T-cell (primary cell): ENCODE measurements at regions not wholly inside any gene's neighbourhood (a gene's known extent, or its start where the extent isn't known, plus 50 kb on each side); places are given as distances from the start of the nearest gene placed in this dataset.

Experiments used
- ATAC-seq, 4 experiments: fragments of 200-7000 bp in 3 of 4; fragments of 150-1000 bp in 1 of 4; cut with Tn5 transposase; replicated peaks in 1 of 4; 1 replicate in 3 of 4; 2 replicates in 1 of 4; pipeline ENCODE4 v1.10.0; 2021; ENCODE audit warnings: moderate library complexity in 3 of 4, mild to moderate bottlenecking in 2 of 4, moderate number of reproducible peaks in 1 of 4
- CTCF ChIA-PET, 2 donors: fragments of 300-600 bp; sonication (Branson Sonifier 250); formaldehyde crosslinking; loops; one replicate each; lab custom pipeline; 2022; ENCODE audit warnings: antibody characterized with exemption in 2 of 2; lab: Charles Lee
- POLR2A ChIA-PET, 2 donors: fragments of 300-600 bp; sonication (Branson Sonifier 250); formaldehyde crosslinking; loops; one replicate each; lab custom pipeline; 2022; ENCODE audit warnings: antibody characterized with exemption in 2 of 2; lab: Charles Lee
- DNase-seq, 35 experiments: peaks; one replicate each; pipeline versions ENCODE4 v3.0.0 to v3.0.0-alpha.2; 2013 to 2023
- H3K27ac ChIP-seq: one replicate; pipeline ENCODE4 v1.5.1; 2013; ENCODE audit warnings: low read length
- H3K27me3 ChIP-seq, 2 experiments: replicated peaks in 1 of 2; 1 replicate in 1 of 2; 2 replicates in 1 of 2; pipeline versions ENCODE4 v1.6.1 to v1.7.0; 2013; ENCODE audit warnings: low read length in 1 of 2, mixed read lengths in 1 of 2; ENCODE audit not compliant: control insufficient read depth in 2 of 2, insufficient read depth in 2 of 2; ENCODE audit errors: extremely low read depth in 1 of 2
- H3K36me3 ChIP-seq, 2 donors: 1 replicate in 1 of 2; 2 replicates in 1 of 2; pipeline versions ENCODE4 v1.6.1 to v1.7.0; 2013; ENCODE audit warnings: low read length in 1 of 2; ENCODE audit not compliant: control insufficient read depth in 2 of 2, insufficient read depth in 1 of 2; ENCODE audit errors: extremely low read depth in 1 of 2
- H3K4me1 ChIP-seq, 2 experiments: 1 replicate in 1 of 2; 2 replicates in 1 of 2; pipeline versions ENCODE4 v1.6.1 to v1.7.0; 2013; ENCODE audit warnings: low read length in 2 of 2, mixed read lengths in 1 of 2; ENCODE audit not compliant: insufficient read depth in 2 of 2, control insufficient read depth in 1 of 2; ENCODE audit errors: extremely low read depth in 1 of 2
- H3K4me3 ChIP-seq, 2 donors: 1 replicate in 1 of 2; 2 replicates in 1 of 2; pipeline versions ENCODE4 v1.5.1 to v1.7.0; 2013; ENCODE audit warnings: mild to moderate bottlenecking in 2 of 2, low read length in 1 of 2, moderate library complexity in 1 of 2; ENCODE audit not compliant: control insufficient read depth in 1 of 2; ENCODE audit errors: extremely low read depth in 1 of 2
- H3K9me3 ChIP-seq: 2 replicates; pipeline ENCODE4 v1.7.0; 2013
- H3K27ac Mint-ChIP-seq, 2 donors: one replicate each; pipeline ENCODE4 v1.8.0; 2020 to 2021; ENCODE audit warnings: mild to moderate bottlenecking in 2 of 2, mixed read lengths in 2 of 2
- H3K27me3 Mint-ChIP-seq, 2 donors: one replicate each; pipeline ENCODE4 v1.8.0; 2021 to 2022; ENCODE audit warnings: mixed read lengths in 2 of 2
- H3K36me3 Mint-ChIP-seq: one replicate; pipeline ENCODE4 v1.8.0; 2021; ENCODE audit warnings: mixed read lengths
- H3K4me1 Mint-ChIP-seq, 3 donors: one replicate each; pipeline ENCODE4 v1.8.0; 2020 to 2022; ENCODE audit warnings: mixed read lengths in 3 of 3, mild to moderate bottlenecking in 1 of 3
- H3K4me3 Mint-ChIP-seq, 3 donors: one replicate each; pipeline ENCODE4 v1.8.0; 2020 to 2022; ENCODE audit warnings: mild to moderate bottlenecking in 3 of 3, mixed read lengths in 3 of 3, moderate library complexity in 3 of 3
- H3K9me3 Mint-ChIP-seq, 3 donors: one replicate each; pipeline ENCODE4 v1.8.0; 2020 to 2022; ENCODE audit warnings: mixed read lengths in 3 of 3
- WGBS: methylation state at CpG from one replicate; pipeline ENCODE4 v1.1.5; 2013; ENCODE audit warnings: missing lambda C conversion rate; ENCODE audit not compliant: insufficient coverage; 5-methylcytosine and 5-hydroxymethylcytosine counted together

- CTCF ChIA-PET = no interaction called here
- Histone ChIP-seq H3K27me3 (no peaks in the 10 kb centered on the region), H3K4me3 (no peak overlapping the region), H3K36me3 (no peaks in the 10 kb centered on the region), H3K9me3 (no peaks in the 10 kb centered on the region), H3K27ac (no peak overlapping the region), H3K4me1 (no peaks in the 10 kb centered on the region)
- Mint-ChIP-seq H3K4me3 (no peak overlapping the region), H3K9me3 (no peaks in the 10 kb centered on the region), H3K4me1 (peaks cover 20 to 32% (median 22%) of the 10 kb centered on the region in 3 donors), H3K27me3 (no peaks in the 10 kb centered on the region), H3K36me3 (peaks cover 4% of the 10 kb centered on the region), H3K27ac (peak overlapping the region in 1 of 2 donors; percentile 71)
- DNase-seq (no peak), ATAC-seq (no peak)
- WGBS = 14% methylated on average over 1 of the region's 2 CpGs
- POLR2A ChIA-PET = no interaction called here
Measured at GRCh38 chr7:17159500-17160037, 138.9 kb upstream of the AHR start.

- CTCF ChIA-PET = interaction anchor here in 1 of 2 donors (0.6 kb wide), 1 partner anchor 449 kb away, joined by 8 read pairs; no protein-coding TSS in a partner anchor
- ATAC-seq = no peak
- WGBS = 28% methylated on average over 3 of the region's 4 CpGs
Measured at GRCh38 chr7:17166824-17167379, 131.6 kb upstream of the AHR start.

GRCh38 chr7:17168416-17168815, 130.0 kb upstream of the AHR start:
- Histone ChIP-seq H3K27me3 (no peaks in the 10 kb centered on the region), H3K4me1 (peaks cover 0 to 3% of the 10 kb centered on the region in 2 experiments), H3K9me3 (no peaks in the 10 kb centered on the region), H3K27ac (no peak overlapping the region), H3K36me3 (no peaks in the 10 kb centered on the region), H3K4me3 (no peak overlapping the region)
- no peaks in the 10 kb centered on the region for H3K27me3 Mint-ChIP-seq
- ChIA-PET CTCF (no interaction called here), POLR2A (no interaction called here)
- peaks cover 16 to 30% (median 22%) of the 10 kb centered on the region in 3 donors for H3K4me1 Mint-ChIP-seq
- no peak overlapping the region for H3K27ac Mint-ChIP-seq
- no peaks in the 10 kb centered on the region for H3K9me3 Mint-ChIP-seq
- H3K36me3 Mint-ChIP-seq = no peaks in the 10 kb centered on the region
- ATAC-seq = no peak
- no peak for DNase-seq
- WGBS = 57% methylated on average over 1 of the region's 2 CpGs
- no peak overlapping the region for H3K4me3 Mint-ChIP-seq

More at GRCh38 chr7:17166824-17167379, 131.6 kb upstream of the AHR start:
- peaks cover 2% of the 10 kb centered on the region for H3K36me3 Mint-ChIP-seq
- H3K9me3 Mint-ChIP-seq = no peaks in the 10 kb centered on the region
- peaks cover 27 to 43% (median 30%) of the 10 kb centered on the region in 3 donors for H3K4me1 Mint-ChIP-seq
- H3K27ac ChIP-seq = no peak overlapping the region
- no peaks in the 10 kb centered on the region for H3K9me3 ChIP-seq
- H3K36me3 ChIP-seq = no peaks in the 10 kb centered on the region
- POLR2A ChIA-PET = interaction anchor here in 1 of 2 donors (0.6 kb wide), 1 partner anchor 17 kb away, joined by 3 read pairs; no protein-coding TSS in a partner anchor
- no peaks in the 10 kb centered on the region for H3K27me3 ChIP-seq
- peaks cover 0 to 3% of the 10 kb centered on the region in 2 experiments for H3K4me1 ChIP-seq
- no peak overlapping the region for H3K4me3 ChIP-seq
- DNase-seq = no peak
- H3K27ac Mint-ChIP-seq = no peak overlapping the region
- no peaks in the 10 kb centered on the region for H3K27me3 Mint-ChIP-seq
- H3K4me3 Mint-ChIP-seq = no peak overlapping the region

DNA sequence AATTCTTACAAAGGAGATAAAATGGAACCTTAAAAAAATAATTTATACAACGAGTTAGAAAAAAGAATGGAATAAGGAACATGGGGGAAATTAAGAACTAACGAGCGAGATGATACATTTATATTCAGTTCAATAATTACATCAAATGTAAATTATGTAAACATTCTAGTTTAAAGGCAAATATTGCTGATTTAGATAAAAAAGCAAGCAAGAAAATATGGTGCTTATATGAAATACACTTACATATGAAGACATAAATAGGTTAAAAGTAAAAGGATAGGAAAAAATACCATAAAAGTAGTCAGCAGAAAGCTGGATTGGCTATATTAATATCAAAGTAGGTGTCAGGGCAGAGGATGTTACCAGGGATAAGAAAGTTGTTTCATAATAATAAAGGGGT, 127.0 kb upstream of the AHR start:
- Mint-ChIP-seq H3K36me3 (no peaks in the 10 kb centered on the region), H3K9me3 (no peaks in the 10 kb centered on the region), H3K4me1 (peaks cover 16 to 23% (median 22%) of the 10 kb centered on the region in 3 donors), H3K4me3 (no peak overlapping the region), H3K27ac (no peak overlapping the region), H3K27me3 (no peaks in the 10 kb centered on the region)
- peaks cover 0 to 3% of the 10 kb centered on the region in 2 experiments for H3K4me1 ChIP-seq
- ChIA-PET CTCF (no interaction called here), POLR2A (no interaction called here)
- no peak for DNase-seq
- H3K27ac ChIP-seq = no peak overlapping the region
- H3K9me3 ChIP-seq = no peaks in the 10 kb centered on the region
- H3K36me3 ChIP-seq = no peaks in the 10 kb centered on the region
- no peak overlapping the region for H3K4me3 ChIP-seq
- no peak for ATAC-seq
- H3K27me3 ChIP-seq = no peaks in the 10 kb centered on the region
- WGBS = no CpG with 5 or more reads among the region's 3 CpGs

DNA sequence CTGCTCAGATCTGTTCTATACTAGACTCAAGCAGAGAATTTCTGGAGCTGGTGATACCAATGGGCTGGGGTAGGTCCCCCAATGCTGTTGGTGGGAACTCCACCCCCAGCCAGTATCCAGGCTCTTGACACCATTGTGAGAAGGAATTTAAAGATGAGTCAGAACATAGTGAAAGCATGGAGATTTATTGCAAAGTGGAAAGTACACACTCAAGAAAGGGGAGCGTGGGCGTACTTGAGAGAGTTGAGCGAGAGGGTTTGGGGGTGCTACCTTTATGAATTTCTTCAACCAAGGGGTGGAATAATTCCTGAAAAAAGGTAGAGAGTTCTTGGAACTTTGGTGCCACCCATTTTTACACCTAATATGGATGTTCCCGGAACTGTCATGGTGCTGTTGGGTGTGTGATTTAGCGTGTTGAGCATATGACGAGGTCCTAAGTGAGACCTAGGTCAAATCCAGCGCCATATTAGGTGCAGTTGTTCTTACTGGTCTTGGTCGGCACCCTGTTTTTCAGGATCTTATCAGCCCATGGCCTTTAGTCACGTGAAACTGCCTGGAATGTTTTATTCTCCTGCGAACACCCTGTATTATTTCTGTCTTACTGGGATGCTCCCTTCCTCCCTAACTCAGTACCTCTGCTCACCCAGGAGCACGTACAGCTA, 122.0 kb upstream of the AHR start:
- DNase-seq (no peak), ATAC-seq (no peak)
- Histone ChIP-seq H3K4me3 (no peak overlapping the region), H3K4me1 (no peaks in the 10 kb centered on the region), H3K27ac (no peak overlapping the region), H3K9me3 (no peaks in the 10 kb centered on the region), H3K27me3 (no peaks in the 10 kb centered on the region), H3K36me3 (no peaks in the 10 kb centered on the region)
- Mint-ChIP-seq H3K36me3 (no peaks in the 10 kb centered on the region), H3K9me3 (no peaks in the 10 kb centered on the region), H3K27ac (no peak overlapping the region), H3K27me3 (no peaks in the 10 kb centered on the region), H3K4me3 (no peak overlapping the region), H3K4me1 (no peaks in the 10 kb centered on the region)
- WGBS = 88% methylated on average over 5 of the region's 11 CpGs
- CTCF ChIA-PET = no interaction called here
- POLR2A ChIA-PET = no interaction called here

- H3K4me1 ChIP-seq = no peaks in the 10 kb centered on the region
- Mint-ChIP-seq H3K27ac (no peak overlapping the region), H3K9me3 (no peaks in the 10 kb centered on the region), H3K4me3 (no peak overlapping the region), H3K36me3 (no peaks in the 10 kb centered on the region), H3K4me1 (no peaks in the 10 kb centered on the region), H3K27me3 (no peaks in the 10 kb centered on the region)
- no peaks in the 10 kb centered on the region for H3K36me3 ChIP-seq
- 100% methylated on average over 1 of the region's 2 CpGs for WGBS
- POLR2A ChIA-PET = interaction anchor here in 1 of 2 donors (0.6 kb wide), 1 partner anchor 13 kb away, joined by 3 read pairs; no protein-coding TSS in a partner anchor
- ATAC-seq (no peak), DNase-seq (no peak)
- H3K4me3 ChIP-seq = no peak overlapping the region
- H3K27ac ChIP-seq = no peak overlapping the region
- H3K27me3 ChIP-seq = no peaks in the 10 kb centered on the region
- CTCF ChIA-PET = interaction anchor here in 1 of 2 donors (0.6 kb wide), 1 partner anchor 24 kb away, joined by 4 read pairs; no protein-coding TSS in a partner anchor
- H3K9me3 ChIP-seq = no peaks in the 10 kb centered on the region
Measured at GRCh38 chr7:17178545-17178944, 119.9 kb upstream of the AHR start.
